Prostate gland (tissue), 2 donors: ENCODE measurements at regions not wholly inside any gene's neighbourhood (a gene's known extent, or its start where the extent isn't known, plus 50 kb on each side); places are given as distances from the start of the nearest gene placed in this dataset.

Source experiments
- DNase-seq: peaks from one replicate; pipeline ENCODE4 v3.0.0-alpha.2; 2019; ENCODE audit warnings: low spot score
- H3K27ac ChIP-seq, 2 donors: fragments of 200-600 bp; sonication (generic); 2 replicates each; pipeline ENCODE4 v1.5.1; 2017 to 2019
- H3K27me3 ChIP-seq: fragments of 200-600 bp; sonication (generic); replicated peaks from 2 replicates; pipeline ENCODE4 v1.5.1; 2019; ENCODE audit not compliant: insufficient read depth
- H3K36me3 ChIP-seq, 2 donors: fragments of 200-600 bp; sonication (generic); 1 replicate in 1 of 2; 2 replicates in 1 of 2; pipeline versions ENCODE4 v1.5.1 to v1.8.1; 2017 to 2019
- H3K4me1 ChIP-seq: fragments of 200-600 bp; sonication (generic); replicated peaks from 2 replicates; pipeline ENCODE4 v1.5.1; 2019
- H3K4me3 ChIP-seq, 2 donors: fragments of 200-600 bp; sonication (generic); 2 replicates each; pipeline ENCODE4 v1.5.1; 2017 to 2019
- H3K9me3 ChIP-seq: fragments of 200-600 bp; sonication (generic); 2 replicates; pipeline ENCODE4 v1.5.1; 2017
- CTCF ChIP-seq, 4 experiments: fragments of 200-600 bp in 2 of 4; fragments of 450-650 bp in 2 of 4; sonication (generic) in 2 of 4; IDR thresholded peaks; 1 replicate in 3 of 4; 2 replicates in 1 of 4; pipeline ENCODE4 v1.5.1; 2016 to 2019; ENCODE audit warnings: antibody characterized with exemption in 4 of 4, mild to moderate bottlenecking in 2 of 4, moderate library complexity in 2 of 4
- POLR2A ChIP-seq: fragments of 450-650 bp; IDR thresholded peaks from one replicate; pipeline ENCODE4 v1.6.1; 2016; ENCODE audit warnings: antibody characterized with exemption, mild to moderate bottlenecking
- POLR2AphosphoS5 ChIP-seq: sonication (generic); formaldehyde crosslinking; IDR thresholded peaks from one replicate; pipeline ENCODE4 v1.6.1; 2017; ENCODE audit warnings: antibody characterized with exemption
- WGBS: methylation state at CpG from one replicate; pipeline ENCODE4 v1.1.5; 2018; 5-methylcytosine and 5-hydroxymethylcytosine counted together
- intact Hi-C: fragments of 100-400 bp; cut with DNase I; formaldehyde crosslinking; loops from one replicate; pipeline ENCODE4 v1.14.2; 2022

GRCh38 chr20:17885544-17885943 lies 83.0 kb downstream of the SNX5 start:
- no peaks in the 10 kb centered on the region for H3K27me3 ChIP-seq
- intact Hi-C loops = no loop called here
- H3K9me3 ChIP-seq = no peaks in the 10 kb centered on the region
- no peak for DNase-seq
- peaks cover 3% of the 10 kb centered on the region for H3K4me1 ChIP-seq
- no peak overlapping the region for H3K4me3 ChIP-seq
- no peak overlapping the region for H3K27ac ChIP-seq
- WGBS = 41% methylated on average over 4 of the region's 4 CpGs
- no peaks in the 10 kb centered on the region for H3K36me3 ChIP-seq
- TF ChIP-seq CTCF (IDR thresholded peaks at IDR 0.05) = no peak
- no peak for TF ChIP-seq POLR2AphosphoS5
- no peak for TF ChIP-seq POLR2A

GRCh38 chr20:17885076-17885475 lies 83.5 kb downstream of the SNX5 start:
- 71% methylated on average over 3 of the region's 3 CpGs for WGBS
- Histone ChIP-seq H3K27ac (no peak overlapping the region), H3K9me3 (no peaks in the 10 kb centered on the region), H3K36me3 (no peaks in the 10 kb centered on the region), H3K4me1 (peaks cover 3% of the 10 kb centered on the region), H3K27me3 (no peaks in the 10 kb centered on the region), H3K4me3 (no peak overlapping the region)
- no peak for TF ChIP-seq POLR2AphosphoS5
- no peak for TF ChIP-seq POLR2A
- TF ChIP-seq CTCF (IDR thresholded peaks at IDR 0.05) = no peak
- no peak for DNase-seq
- intact Hi-C loops = no loop called here

- H3K27ac ChIP-seq = no peak overlapping the region
- 73% methylated on average over 14 of the region's 14 CpGs for WGBS
- TF ChIP-seq POLR2A (no peak), POLR2AphosphoS5 (no peak), CTCF (IDR thresholded peaks at IDR 0.05) (no peak)
- no peaks in the 10 kb centered on the region for H3K27me3 ChIP-seq
- H3K36me3 ChIP-seq = no peaks in the 10 kb centered on the region
- no peak for DNase-seq
- no peaks in the 10 kb centered on the region for H3K9me3 ChIP-seq
- peaks cover 3% of the 10 kb centered on the region for H3K4me1 ChIP-seq
- intact Hi-C loops = no loop called here
- H3K4me3 ChIP-seq = no peak overlapping the region
These were observed 84.1 kb downstream of the SNX5 start for GRCh38 chr20:17884307-17885003.

- 75% methylated on average over 8 of the region's 8 CpGs for WGBS
- H3K4me1 ChIP-seq = peaks cover 3% of the 10 kb centered on the region
- H3K4me3 ChIP-seq = no peak overlapping the region
- no peak overlapping the region for H3K27ac ChIP-seq
- intact Hi-C loops = no loop called here
- no peaks in the 10 kb centered on the region for H3K9me3 ChIP-seq
- no peak for DNase-seq
- H3K36me3 ChIP-seq = no peaks in the 10 kb centered on the region
- TF ChIP-seq POLR2A (no peak), POLR2AphosphoS5 (no peak), CTCF (IDR thresholded peaks at IDR 0.05) (no peak)
- H3K27me3 ChIP-seq = no peaks in the 10 kb centered on the region
These were observed 84.8 kb downstream of the SNX5 start for GRCh38 chr20:17883592-17884306.
